ENCODE measurements at regions not wholly inside any gene's neighbourhood (a gene's known extent, or its start where the extent isn't known, plus 50 kb on each side); places are given as distances from the start of the nearest gene placed in this dataset.

- peaks cover 3% of the 10 kb centered on the region for H3K4me1 Mint-ChIP-seq (ENCODE audit: low read depth)
- no peaks in the 10 kb centered on the region for H3K9me3 Mint-ChIP-seq (ENCODE audit: low read depth)
- DNase-seq (ENCODE audit: low spot score), result no peak
- no peak for TF ChIP-seq CTCF (IDR thresholded peaks at IDR 0.05)
- H3K27me3 Mint-ChIP-seq (ENCODE audit: low read depth), result peaks cover 24% of the 10 kb centered on the region
- H3K27ac Mint-ChIP-seq (ENCODE audit: unreplicated experiment), result no peak overlapping the region
- H3K36me3 Mint-ChIP-seq (ENCODE audit: low read depth), result no peaks in the 10 kb centered on the region
- H3K4me3 Mint-ChIP-seq (ENCODE audit: unreplicated experiment), result no peak overlapping the region
These were observed 178.1 kb upstream of the CPEB2 start for GRCh38 chr4:14824189-14824588.

- TF ChIP-seq CTCF (IDR thresholded peaks at IDR 0.05), result no peak
- Mint-ChIP-seq H3K4me3 (ENCODE audit: unreplicated experiment) (no peak overlapping the region), H3K9me3 (ENCODE audit: low read depth) (no peaks in the 10 kb centered on the region), H3K27me3 (ENCODE audit: low read depth) (peaks cover 23% of the 10 kb centered on the region), H3K4me1 (ENCODE audit: low read depth) (peaks cover 3% of the 10 kb centered on the region), H3K27ac (ENCODE audit: unreplicated experiment) (no peak overlapping the region), H3K36me3 (ENCODE audit: low read depth) (no peaks in the 10 kb centered on the region)
- no peak for DNase-seq (ENCODE audit: low spot score)
These were observed 175.2 kb upstream of the CPEB2 start for GRCh38 chr4:14827111-14827510.

DNA sequence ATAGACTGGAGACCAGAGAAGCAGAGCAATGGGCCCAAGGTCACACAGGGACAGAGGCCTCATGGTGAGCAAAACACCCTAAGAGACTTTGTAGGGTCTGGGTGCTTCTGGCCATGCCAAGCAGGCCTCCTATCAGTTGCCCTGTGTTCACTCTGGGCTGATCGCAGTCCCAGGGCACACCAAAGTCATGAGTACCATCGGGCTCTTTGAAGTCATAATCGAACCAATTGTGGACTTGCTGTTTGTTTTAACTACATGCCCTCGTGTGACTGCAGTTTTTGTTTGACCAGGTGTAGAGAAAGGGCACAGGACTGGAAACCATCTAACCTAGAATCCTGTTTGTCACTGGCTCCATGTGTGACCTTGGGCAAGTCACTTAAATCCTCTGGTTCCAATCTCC lies 172.5 kb upstream of the CPEB2 start:
- Mint-ChIP-seq H3K27me3 (ENCODE audit: low read depth) (peaks cover 4% of the 10 kb centered on the region), H3K36me3 (ENCODE audit: low read depth) (no peaks in the 10 kb centered on the region), H3K4me3 (ENCODE audit: unreplicated experiment) (no peak overlapping the region), H3K4me1 (ENCODE audit: low read depth) (peaks cover 3% of the 10 kb centered on the region), H3K27ac (ENCODE audit: unreplicated experiment) (no peak overlapping the region), H3K9me3 (ENCODE audit: low read depth) (no peaks in the 10 kb centered on the region)
- TF ChIP-seq CTCF (IDR thresholded peaks at IDR 0.05), result no peak
- DNase-seq (ENCODE audit: low spot score), result no peak

- no peak for DNase-seq (ENCODE audit: low spot score)
- Mint-ChIP-seq H3K36me3 (ENCODE audit: low read depth) (no peaks in the 10 kb centered on the region), H3K9me3 (ENCODE audit: low read depth) (no peaks in the 10 kb centered on the region), H3K4me3 (ENCODE audit: unreplicated experiment) (no peak overlapping the region), H3K27ac (ENCODE audit: unreplicated experiment) (no peak overlapping the region), H3K27me3 (ENCODE audit: low read depth) (peaks cover 4% of the 10 kb centered on the region), H3K4me1 (ENCODE audit: low read depth) (peaks cover 3% of the 10 kb centered on the region)
- no peak for TF ChIP-seq CTCF (IDR thresholded peaks at IDR 0.05)
These were observed 170.9 kb upstream of the CPEB2 start for GRCh38 chr4:14831416-14831815.

- Mint-ChIP-seq H3K27me3 (ENCODE audit: low read depth) (peaks cover 4% of the 10 kb centered on the region), H3K27ac (ENCODE audit: unreplicated experiment) (no peak overlapping the region), H3K4me1 (ENCODE audit: low read depth) (no peaks in the 10 kb centered on the region), H3K36me3 (ENCODE audit: low read depth) (no peaks in the 10 kb centered on the region), H3K9me3 (ENCODE audit: low read depth) (peaks cover under 1% of the 10 kb centered on the region), H3K4me3 (ENCODE audit: unreplicated experiment) (no peak overlapping the region)
- DNase-seq (ENCODE audit: low spot score), result no peak
- no peak for TF ChIP-seq CTCF (IDR thresholded peaks at IDR 0.05)
These were observed 169.2 kb upstream of the CPEB2 start for GRCh38 chr4:14833053-14833452.

Measured in chondrocyte (in vitro differentiated cells).